Activated naive CD8-positive, alpha-beta T cell treated with anti-CD3 and anti-CD28 coated beads, Interleukin-2, amount 10 ng/mL, durations not matched to agents 7 days and 5 days (primary cell): ENCODE measurements at regions not wholly inside any gene's neighbourhood (a gene's known extent, or its start where the extent isn't known, plus 50 kb on each side); places are given as distances from the start of the nearest gene placed in this dataset.
"Not testable (repeated sequence)": the region's sequence is repeated elsewhere in the genome, so short reads cannot be mapped to it uniquely, and the experiment has no call there.

Experiments used
- ATAC-seq: fragments of 150-1000 bp; cut with Tn5 transposase; one replicate; pipeline ENCODE4 v1.10.0; 2021; ENCODE audit warnings: low read depth, moderate library complexity
- POLR2A ChIA-PET: fragments of 350-600 bp; sonication (Branson Sonifier 250); formaldehyde crosslinking; loops from one replicate; lab custom pipeline; 2021; ENCODE audit warnings: antibody characterized with exemption; lab: Charles Lee
- DNase-seq: peaks from one replicate; pipeline ENCODE4 v3.0.0; 2021
- H3K27ac Mint-ChIP-seq: one replicate; pipeline ENCODE4 v1.8.0; 2022; ENCODE audit warnings: mild to moderate bottlenecking, mixed read lengths
- H3K27me3 Mint-ChIP-seq: one replicate; pipeline ENCODE4 v1.8.0; 2022; ENCODE audit warnings: mild to moderate bottlenecking, moderate library complexity, mixed read lengths
- H3K36me3 Mint-ChIP-seq: one replicate; pipeline ENCODE4 v1.8.0; 2021; ENCODE audit warnings: mild to moderate bottlenecking, mixed read lengths
- H3K4me1 Mint-ChIP-seq: one replicate; pipeline ENCODE4 v1.8.0; 2021; ENCODE audit warnings: mixed read lengths
- H3K4me3 Mint-ChIP-seq: one replicate; pipeline ENCODE4 v1.8.0; 2022; ENCODE audit warnings: mild to moderate bottlenecking, moderate library complexity, mixed read lengths
- H3K9me3 Mint-ChIP-seq: one replicate; pipeline ENCODE4 v1.8.0; 2021; ENCODE audit warnings: mixed read lengths

DNA sequence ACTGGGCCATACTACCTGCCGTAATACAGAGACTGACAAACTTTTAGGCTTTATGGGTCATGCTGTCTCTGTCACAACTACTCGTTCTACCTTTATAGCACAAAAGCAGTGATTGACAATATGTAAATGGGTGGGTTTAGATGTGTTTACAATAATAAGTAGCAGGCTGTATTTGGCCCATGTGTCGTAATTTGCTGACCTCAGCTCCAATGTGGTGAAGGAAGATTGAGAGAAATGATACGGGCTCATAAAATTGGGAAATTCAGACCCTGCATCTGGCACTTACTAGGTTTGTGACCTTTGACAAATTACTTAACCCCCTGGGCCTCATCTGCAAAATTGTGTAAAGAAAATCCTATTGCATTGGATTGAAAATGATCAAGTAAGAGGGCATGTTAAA lies 150.8 kb upstream of the NPSR1 start:
- Mint-ChIP-seq H3K4me1 (no peaks in the 10 kb centered on the region), H3K27ac (no peak overlapping the region), H3K36me3 (no peaks in the 10 kb centered on the region), H3K4me3 (no peak overlapping the region), H3K27me3 (no peaks in the 10 kb centered on the region), H3K9me3 (no peaks in the 10 kb centered on the region)
- ATAC-seq, result no peak
- DNase-seq, result no peak
- POLR2A ChIA-PET, result no interaction called here

DNA sequence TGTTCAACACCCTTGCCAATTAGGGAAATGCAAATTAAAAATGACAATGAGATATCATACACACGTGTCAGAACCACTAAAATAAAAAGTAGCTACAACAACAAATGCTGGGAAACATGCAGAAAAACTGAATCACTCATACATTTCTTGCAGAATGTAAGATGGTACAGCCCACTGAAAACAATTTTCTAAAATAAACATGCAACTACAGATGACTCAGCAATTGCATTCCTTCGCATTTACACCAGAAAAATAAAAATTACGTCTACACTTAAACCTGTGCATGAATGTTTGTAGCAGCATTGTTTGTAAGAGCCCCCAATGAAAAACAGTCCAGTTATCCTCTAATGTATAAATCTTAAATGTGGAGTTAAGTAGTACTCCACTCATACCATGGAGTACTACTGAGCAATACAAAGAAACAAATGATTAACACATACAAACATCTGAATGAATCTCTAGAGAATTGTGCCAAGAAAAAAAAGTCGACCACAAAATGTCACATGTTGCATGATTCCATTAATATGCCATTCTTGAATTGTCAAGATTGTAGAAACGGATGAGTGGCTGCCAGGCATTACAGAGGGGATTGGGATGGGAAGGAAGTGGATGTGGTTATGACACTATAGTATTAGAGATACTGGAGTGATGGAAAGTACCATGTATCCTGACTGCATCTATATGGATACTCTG lies 134.6 kb upstream of the NPSR1 start:
- Mint-ChIP-seq H3K36me3 (no peaks in the 10 kb centered on the region), H3K27ac (no peak overlapping the region), H3K9me3 (peaks cover 6% of the 10 kb centered on the region), H3K4me1 (no peaks in the 10 kb centered on the region), H3K4me3 (no peak overlapping the region), H3K27me3 (no peaks in the 10 kb centered on the region)
- no peak for ATAC-seq
- DNase-seq, result no peak
- POLR2A ChIA-PET, result no interaction called here

DNA sequence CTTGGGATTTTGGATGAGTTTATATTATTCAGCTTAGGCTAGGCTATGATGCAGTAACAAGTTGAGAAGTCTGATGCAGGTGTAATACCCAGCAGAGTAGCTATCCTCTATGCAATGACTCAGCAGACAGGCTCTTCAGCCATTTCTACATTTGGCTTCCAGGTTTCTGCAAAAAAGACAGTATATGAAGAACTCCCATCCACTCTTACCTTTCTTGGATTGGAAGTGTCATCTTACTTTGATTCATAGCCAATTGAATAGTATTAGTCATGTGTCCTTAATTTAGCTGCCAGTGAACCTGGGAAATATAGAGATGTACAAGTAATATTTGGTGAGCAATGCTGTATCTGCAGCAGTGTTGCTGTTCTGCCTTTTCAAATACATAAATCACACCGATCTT lies 127.8 kb upstream of the NPSR1 start:
- Mint-ChIP-seq H3K4me3 (no peak overlapping the region), H3K9me3 (no peaks in the 10 kb centered on the region), H3K4me1 (no peaks in the 10 kb centered on the region), H3K27me3 (no peaks in the 10 kb centered on the region), H3K27ac (no peak overlapping the region), H3K36me3 (no peaks in the 10 kb centered on the region)
- DNase-seq (no peak), ATAC-seq (no peak)
- POLR2A ChIA-PET, result no interaction called here

DNA sequence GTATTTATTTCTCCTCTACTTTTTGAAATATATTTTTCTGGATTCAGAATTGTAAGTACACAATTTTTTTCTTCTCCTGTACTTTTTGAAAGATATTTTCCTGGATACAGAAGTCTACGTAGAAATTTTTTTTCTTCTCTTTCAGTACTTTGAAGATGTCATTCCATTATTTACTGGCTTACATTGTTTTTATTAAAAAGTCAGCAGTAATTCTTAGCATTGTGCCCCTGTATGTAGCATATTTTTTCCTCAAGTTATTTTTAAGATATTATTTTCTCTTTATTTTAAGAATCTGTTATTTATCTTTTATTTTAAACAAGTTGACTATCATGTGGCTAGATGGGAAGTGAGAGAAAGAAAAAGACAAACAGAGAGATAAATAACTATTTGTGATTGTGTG lies 119.0 kb upstream of the NPSR1 start:
- ATAC-seq (no peak), DNase-seq (no peak)
- no peak overlapping the region for H3K27ac Mint-ChIP-seq
- POLR2A ChIA-PET, result no interaction called here
- no peaks in the 10 kb centered on the region for H3K4me1 Mint-ChIP-seq
- no peak overlapping the region for H3K4me3 Mint-ChIP-seq
- H3K27me3 Mint-ChIP-seq, result no peaks in the 10 kb centered on the region
- no peaks in the 10 kb centered on the region for H3K36me3 Mint-ChIP-seq
- H3K9me3 Mint-ChIP-seq, result peaks cover 2% of the 10 kb centered on the region

DNA sequence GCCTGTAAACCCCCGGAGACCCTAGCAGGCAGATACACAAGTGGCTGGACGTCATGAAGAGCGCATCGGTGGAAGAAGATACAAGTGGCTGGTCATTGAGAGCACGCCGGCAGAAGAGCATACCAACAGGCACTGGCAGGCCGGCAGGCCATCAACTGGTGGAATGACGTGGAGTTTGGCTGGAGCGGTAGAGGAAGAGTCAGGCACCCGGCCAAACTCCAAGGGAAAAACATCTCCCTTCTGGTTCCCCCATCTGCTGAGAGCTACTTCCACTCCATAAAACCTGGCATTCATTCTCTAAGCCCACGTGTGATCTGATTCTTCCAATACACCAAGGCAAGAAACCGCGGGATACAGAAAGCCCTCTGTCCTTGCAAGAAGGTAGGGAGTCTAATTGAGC lies 113.4 kb upstream of the NPSR1 start:
- no peaks in the 10 kb centered on the region for H3K36me3 Mint-ChIP-seq
- no peak overlapping the region for H3K27ac Mint-ChIP-seq
- no peaks in the 10 kb centered on the region for H3K4me1 Mint-ChIP-seq
- DNase-seq (no peak), ATAC-seq (no peak)
- H3K27me3 Mint-ChIP-seq, result no peaks in the 10 kb centered on the region
- POLR2A ChIA-PET, result no interaction called here
- peaks cover 2% of the 10 kb centered on the region for H3K9me3 Mint-ChIP-seq
- no peak overlapping the region for H3K4me3 Mint-ChIP-seq

DNA sequence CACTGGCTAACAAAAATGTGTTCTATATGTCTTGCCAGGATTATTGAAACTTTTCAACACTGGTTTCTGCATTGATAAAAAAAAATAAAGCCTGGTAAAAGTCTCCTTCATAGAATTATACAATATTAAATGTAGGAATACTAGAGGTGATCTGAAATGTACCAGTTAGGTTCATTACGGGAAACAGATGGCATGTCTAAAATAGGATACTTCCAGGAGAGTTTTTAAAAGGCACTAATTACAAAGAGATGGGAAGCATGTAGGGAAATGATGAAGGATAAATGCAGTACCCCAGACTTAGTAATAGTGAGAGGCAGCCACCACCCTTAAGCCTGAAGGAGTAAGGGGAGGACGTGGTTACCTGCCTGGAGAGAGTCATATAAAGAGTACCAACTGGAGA lies 107.0 kb upstream of the NPSR1 start:
- H3K4me1 Mint-ChIP-seq, result no peaks in the 10 kb centered on the region
- POLR2A ChIA-PET, result no interaction called here
- no peak overlapping the region for H3K4me3 Mint-ChIP-seq
- no peaks in the 10 kb centered on the region for H3K36me3 Mint-ChIP-seq
- H3K27me3 Mint-ChIP-seq, result no peaks in the 10 kb centered on the region
- no peak overlapping the region for H3K27ac Mint-ChIP-seq
- ATAC-seq (no peak), DNase-seq (no peak)
- H3K9me3 Mint-ChIP-seq, result peaks cover 12% of the 10 kb centered on the region

DNA sequence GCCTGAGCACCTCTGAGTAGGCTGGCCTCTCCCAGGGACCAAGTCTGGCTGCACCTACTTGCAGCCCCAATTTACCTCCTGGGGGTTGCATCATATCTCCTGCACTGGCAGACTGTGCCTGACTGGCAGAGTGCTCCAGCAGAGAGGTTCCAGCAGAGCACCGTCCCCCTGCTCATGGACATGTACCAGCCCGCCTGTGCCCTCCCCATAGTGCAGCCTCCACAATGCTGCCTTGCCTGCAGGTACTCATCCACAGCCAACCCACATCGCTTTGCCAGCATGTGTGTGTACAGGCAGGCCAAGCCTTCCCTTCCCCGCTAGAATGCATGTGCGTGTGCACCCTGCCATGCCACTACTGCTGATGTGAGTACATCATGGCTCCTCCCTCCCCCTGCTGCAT lies 105.5 kb upstream of the NPSR1 start:
- POLR2A ChIA-PET, result no interaction called here
- no peak for DNase-seq
- H3K4me3 Mint-ChIP-seq, result no peak overlapping the region

DNA sequence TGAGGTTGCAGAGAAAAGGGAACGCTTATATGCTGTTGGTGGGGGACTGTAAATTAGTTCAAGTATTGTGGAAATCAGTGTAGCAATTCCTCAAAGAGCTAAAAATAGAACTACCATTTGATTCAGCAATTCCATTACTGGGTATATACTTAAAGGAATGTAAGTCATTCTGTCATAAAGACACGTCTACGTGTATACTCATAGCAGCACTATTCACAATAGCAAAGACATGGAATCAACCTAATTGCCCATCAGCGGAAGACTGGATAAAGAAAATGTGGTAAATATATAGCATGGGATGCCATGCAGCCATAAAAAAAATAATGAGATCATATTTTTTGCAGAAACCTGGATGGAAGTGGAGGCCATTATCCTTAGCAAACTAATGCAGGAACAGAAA lies 100.0 kb upstream of the NPSR1 start:
- ATAC-seq (no peak), DNase-seq (no peak)
- H3K9me3 Mint-ChIP-seq, result peaks cover 9% of the 10 kb centered on the region
- H3K36me3 Mint-ChIP-seq, result no peaks in the 10 kb centered on the region
- H3K27me3 Mint-ChIP-seq, result no peaks in the 10 kb centered on the region
- H3K4me1 Mint-ChIP-seq, result no peaks in the 10 kb centered on the region
- POLR2A ChIA-PET, result no interaction called here
- H3K4me3 Mint-ChIP-seq, result no peak overlapping the region
- no peak overlapping the region for H3K27ac Mint-ChIP-seq

More for the DNA sequence above, 105.5 kb upstream of the NPSR1 start:
- Mint-ChIP-seq H3K9me3 (peaks cover 12% of the 10 kb centered on the region), H3K27me3 (no peaks in the 10 kb centered on the region), H3K4me1 (no peaks in the 10 kb centered on the region), H3K36me3 (no peaks in the 10 kb centered on the region), H3K27ac (no peak overlapping the region)
- ATAC-seq, result no peak

DNA sequence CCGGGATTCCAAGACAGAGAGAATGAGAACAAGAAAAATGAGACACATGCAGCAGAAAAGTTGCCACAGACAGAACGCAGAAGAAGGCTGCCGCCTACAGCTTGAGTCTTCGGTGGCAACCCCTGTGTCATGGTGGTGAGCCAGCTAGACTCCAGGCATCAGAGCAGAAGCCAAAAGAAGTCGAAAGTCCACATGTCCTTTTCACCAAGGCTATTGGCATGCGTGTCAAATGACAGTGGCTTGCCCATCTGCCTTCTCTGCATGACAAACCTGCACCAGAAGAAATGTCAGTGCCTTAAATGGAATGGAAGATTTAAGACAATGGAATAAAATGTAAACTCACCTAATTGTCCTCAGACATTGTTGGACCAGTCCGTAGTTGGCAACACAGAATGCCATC lies 93.9 kb upstream of the NPSR1 start:
- Mint-ChIP-seq H3K27ac (no peak overlapping the region), H3K4me1 (no peaks in the 10 kb centered on the region), H3K4me3 (no peak overlapping the region), H3K36me3 (no peaks in the 10 kb centered on the region), H3K27me3 (no peaks in the 10 kb centered on the region), H3K9me3 (peaks cover 3% of the 10 kb centered on the region)
- ATAC-seq (no peak), DNase-seq (no peak)
- POLR2A ChIA-PET, result no interaction called here

DNA sequence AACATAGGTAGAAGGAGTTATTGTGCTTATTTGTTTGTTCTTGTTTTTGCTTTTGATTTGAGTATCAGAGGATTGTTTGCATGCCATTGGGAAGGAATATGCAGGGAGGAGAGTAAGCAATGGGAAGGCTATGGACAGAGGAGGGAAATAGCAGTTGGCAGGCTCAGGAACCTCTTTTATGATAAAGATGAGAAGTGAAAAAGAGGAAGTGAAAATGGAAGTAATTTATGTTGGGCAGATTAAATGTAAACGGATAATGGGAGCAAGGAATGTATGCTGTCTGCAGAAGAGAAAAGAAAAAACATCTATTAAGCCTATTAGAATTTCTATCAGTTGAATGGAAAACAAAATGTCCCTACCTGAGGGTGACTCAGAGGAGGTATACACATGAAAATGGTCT lies 90.1 kb upstream of the NPSR1 start:
- no peak overlapping the region for H3K4me3 Mint-ChIP-seq
- ATAC-seq (no peak), DNase-seq (no peak)
- H3K27me3 Mint-ChIP-seq, result no peaks in the 10 kb centered on the region
- POLR2A ChIA-PET, result no interaction called here
- no peak overlapping the region for H3K27ac Mint-ChIP-seq
- no peaks in the 10 kb centered on the region for H3K4me1 Mint-ChIP-seq
- no peaks in the 10 kb centered on the region for H3K36me3 Mint-ChIP-seq
- H3K9me3 Mint-ChIP-seq, result peaks cover 3% of the 10 kb centered on the region

DNA sequence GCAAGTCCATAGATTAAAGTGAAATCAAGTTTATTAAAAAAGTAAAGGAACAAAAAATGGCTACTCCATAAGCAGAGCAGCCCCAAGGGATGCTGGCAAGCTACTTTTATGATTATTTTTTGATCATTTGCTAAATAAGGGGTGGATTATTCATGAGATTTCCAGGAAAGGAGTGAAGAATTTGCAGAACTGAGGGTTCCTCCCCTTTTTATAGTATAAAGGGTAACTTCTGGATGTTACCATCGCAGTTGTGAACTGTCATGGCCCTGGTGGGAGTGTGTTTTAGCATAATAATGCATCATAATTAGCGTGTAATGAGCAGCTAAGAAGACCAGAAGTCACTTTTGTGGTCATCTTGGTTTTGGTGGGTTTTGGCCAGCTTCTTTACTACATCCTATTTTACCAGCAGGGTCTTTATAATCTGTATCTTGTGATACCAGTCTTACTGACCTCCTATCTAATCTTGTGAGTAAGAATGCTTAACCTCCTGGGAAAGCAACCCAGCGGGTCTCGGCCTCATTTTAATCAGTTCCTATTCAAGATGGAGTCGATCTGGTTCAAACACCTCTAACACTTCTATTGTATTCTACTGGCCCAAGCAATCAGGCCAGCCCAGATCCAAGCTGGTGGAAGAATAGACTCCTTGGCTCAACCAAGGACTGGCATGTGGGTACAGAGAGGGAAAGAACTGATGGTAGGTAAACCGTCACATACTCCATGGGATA lies 87.9 kb upstream of the NPSR1 start:
- Mint-ChIP-seq H3K9me3 (peaks cover 5% of the 10 kb centered on the region), H3K36me3 (no peaks in the 10 kb centered on the region), H3K27ac (no peak overlapping the region), H3K4me1 (no peaks in the 10 kb centered on the region), H3K4me3 (no peak overlapping the region), H3K27me3 (no peaks in the 10 kb centered on the region)
- DNase-seq, result no peak
- POLR2A ChIA-PET, result no interaction called here
- no peak for ATAC-seq

DNA sequence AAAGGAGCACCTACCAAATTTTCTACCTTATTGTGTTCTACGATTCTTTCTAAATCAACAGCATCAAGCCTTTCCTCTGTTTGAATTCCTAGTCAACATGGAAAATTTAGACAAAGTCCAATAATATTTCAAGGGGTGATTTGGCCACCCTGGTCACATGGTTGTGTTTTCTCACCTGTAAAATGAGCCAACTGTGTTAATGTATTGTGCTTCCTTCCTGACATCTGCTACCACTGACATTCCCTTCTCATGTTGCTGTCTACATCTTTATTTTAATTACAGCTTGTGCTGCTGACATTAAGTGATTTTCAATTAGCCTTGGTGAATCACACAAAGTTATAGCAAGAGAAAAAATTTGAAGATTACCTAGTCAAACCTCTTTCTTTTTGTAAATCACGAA lies 83.0 kb upstream of the NPSR1 start:
- Mint-ChIP-seq H3K4me1 (no peaks in the 10 kb centered on the region), H3K36me3 (no peaks in the 10 kb centered on the region), H3K27me3 (no peaks in the 10 kb centered on the region), H3K27ac (no peak overlapping the region), H3K4me3 (no peak overlapping the region), H3K9me3 (peaks cover 7% of the 10 kb centered on the region)
- DNase-seq (no peak), ATAC-seq (no peak)
- POLR2A ChIA-PET, result no interaction called here

DNA sequence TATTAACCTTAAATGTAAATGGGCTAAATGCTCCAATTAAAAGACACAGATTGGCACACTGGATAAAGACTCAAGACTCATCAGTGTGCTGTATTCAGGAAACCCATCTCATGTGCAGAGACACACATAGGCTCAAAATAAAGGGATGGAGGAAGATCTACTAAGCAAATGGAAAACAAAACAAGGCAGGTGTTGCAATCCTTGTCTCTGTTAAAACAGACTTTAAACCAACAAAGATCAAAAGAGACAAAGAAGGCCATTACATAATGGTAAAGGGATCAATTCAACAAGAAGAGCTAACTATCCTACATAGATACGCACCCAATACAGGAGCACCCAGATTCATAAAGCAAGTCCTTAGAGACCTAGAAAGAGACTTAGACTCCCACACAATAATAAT lies 80.1 kb upstream of the NPSR1 start:
- peaks cover 10% of the 10 kb centered on the region for H3K9me3 Mint-ChIP-seq
- POLR2A ChIA-PET, H3K4me1 Mint-ChIP-seq, ATAC-seq, H3K27ac Mint-ChIP-seq, H3K4me3 Mint-ChIP-seq, H3K27me3 Mint-ChIP-seq, H3K36me3 Mint-ChIP-seq, DNase-seq: not testable (repeated sequence)

DNA sequence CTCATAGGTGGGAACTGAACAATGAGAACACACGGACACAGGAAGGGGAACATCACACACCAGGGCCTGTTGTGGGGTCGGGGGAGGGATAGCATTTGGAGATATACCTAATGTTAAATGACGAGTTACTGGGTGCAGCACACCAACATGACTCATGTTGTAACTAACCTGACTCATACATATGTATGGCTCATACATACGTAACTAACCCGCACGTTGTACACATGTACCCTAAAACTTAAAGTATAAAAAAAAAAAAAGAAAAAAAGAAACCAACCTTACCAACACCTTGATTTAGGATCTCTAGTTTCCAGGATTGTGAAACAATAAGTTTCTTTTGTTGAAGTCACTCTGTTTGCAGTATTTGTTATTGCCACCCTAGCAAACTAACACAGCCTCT lies 76.3 kb upstream of the NPSR1 start:
- POLR2A ChIA-PET, H3K4me3 Mint-ChIP-seq, H3K36me3 Mint-ChIP-seq, H3K27ac Mint-ChIP-seq, H3K27me3 Mint-ChIP-seq, ATAC-seq, H3K9me3 Mint-ChIP-seq, H3K4me1 Mint-ChIP-seq, DNase-seq: not testable (repeated sequence)
